NCI-H82 treated with DMSO at 0.1 percent for 48 hours (cell line): ENCODE measurements at regions not wholly inside any gene's neighbourhood (a gene's known extent, or its start where the extent isn't known, plus 50 kb on each side); places are given as distances from the start of the nearest gene placed in this dataset.
"Not testable (repeated sequence)": the region's sequence is repeated elsewhere in the genome, so short reads cannot be mapped to it uniquely, and the experiment has no call there.

Experiments used
- DNase-seq: peaks from one replicate; lab custom pipeline; 2025; ENCODE audit not compliant: unreplicated experiment; lab: John Stamatoyannopoulos, UW

DNA sequence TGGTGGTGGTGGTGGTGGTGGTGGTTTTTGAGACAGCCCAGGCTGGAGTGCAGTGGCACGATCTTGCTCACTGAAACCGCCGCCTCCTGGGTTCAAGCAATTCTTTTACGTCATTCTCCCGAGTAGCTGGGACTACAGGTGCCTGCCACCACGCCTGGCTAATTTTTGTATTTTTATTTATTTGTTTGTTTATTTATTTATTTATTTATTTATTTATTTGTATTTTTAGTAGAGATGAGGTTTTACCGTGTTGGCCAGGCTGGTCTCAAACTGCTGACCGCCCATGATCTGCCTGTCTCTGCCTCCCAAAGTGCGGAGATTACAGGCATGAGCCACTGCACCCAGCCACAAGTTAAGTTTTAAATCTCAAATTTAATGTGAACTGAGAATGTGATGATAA is 126.5 kb downstream of the PCDH18 start:
- DNase-seq, result not testable (repeated sequence)

DNA sequence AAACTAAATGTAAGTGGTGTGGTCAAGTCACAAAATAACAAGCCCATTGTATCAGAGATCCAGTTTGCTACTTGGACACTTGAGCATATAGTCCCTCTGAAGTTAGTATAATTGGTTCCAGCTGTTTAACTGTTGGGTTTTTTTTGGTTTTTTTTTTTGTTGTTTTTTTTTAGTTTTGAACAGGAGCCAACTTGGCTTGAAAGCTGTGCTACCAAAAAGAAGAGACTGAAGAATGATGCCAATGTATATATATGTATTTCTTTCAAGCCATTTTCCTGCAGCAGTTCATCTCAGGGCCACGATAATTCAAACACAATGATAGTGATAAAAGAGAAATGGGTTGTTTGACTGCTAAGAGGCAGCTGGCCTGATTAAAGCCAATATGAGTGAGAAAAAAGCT is 138.3 kb downstream of the PCDH18 start:
- no peak for DNase-seq

DNA sequence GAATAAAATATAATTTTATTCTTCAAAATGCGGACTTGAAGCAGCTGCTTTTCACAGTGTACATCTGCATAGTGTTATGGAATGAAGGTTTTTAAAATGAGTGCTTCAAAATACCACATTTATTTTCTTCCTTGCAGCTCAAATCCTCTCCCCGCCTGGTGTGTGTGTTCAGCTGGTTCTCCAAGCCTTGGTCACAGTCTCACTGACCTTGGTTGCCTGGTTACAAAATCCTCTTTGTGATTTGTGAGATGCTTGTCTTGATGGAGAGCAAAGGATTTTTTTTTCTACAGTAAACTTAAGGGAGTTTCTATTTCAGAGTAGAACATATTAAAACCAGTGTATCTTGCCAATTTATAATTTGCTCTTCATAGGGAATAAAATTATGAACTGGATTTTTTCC is 139.2 kb downstream of the PCDH18 start:
- DNase-seq, result peak; percentile 26

DNA sequence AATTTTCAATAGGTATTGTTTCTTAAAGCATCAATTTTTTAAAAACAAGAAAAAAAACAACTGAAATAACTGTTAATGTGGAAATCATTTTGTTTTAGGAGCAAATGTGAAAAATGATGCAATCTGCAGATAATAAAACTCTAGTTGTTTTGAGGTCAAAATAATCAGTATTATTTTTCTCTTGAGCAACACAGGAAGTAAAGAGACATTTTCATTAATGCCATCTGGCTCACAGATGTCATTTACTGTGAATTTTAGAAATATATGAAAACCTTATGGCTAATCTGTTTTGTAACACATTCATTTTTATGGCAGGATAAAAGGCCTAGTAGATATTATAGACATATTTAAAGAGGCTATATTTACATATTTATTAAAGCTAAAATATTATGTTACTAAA is 141.6 kb downstream of the PCDH18 start:
- DNase-seq, result no peak

DNA sequence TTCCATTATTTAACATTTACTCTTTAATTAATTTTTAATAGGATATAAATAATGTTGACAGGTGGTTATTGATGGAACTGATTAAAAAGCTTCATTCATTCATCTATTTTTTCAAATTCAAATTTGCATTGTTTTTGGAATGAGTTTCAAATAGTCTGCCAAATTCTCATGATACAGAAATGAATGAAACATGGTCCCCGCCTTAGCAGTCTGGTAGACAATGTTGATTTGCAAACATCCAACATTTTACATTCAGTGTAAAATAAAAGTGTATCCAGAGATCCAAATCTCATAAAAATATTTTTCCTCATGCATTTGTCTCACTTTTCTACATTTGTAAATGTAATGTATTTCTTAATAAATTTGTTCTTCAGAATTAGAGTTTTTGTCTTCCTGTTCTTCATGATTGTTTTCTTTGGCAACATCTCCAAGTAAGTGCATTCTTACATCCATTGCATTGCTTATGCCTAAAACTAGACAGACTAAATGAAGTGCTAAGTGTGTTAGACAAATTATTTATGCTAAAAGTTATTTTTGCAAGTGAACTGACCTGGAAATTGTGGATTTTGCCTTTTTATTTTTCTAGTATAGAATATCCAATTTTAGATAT is 142.3 kb downstream of the PCDH18 start:
- no peak for DNase-seq

DNA sequence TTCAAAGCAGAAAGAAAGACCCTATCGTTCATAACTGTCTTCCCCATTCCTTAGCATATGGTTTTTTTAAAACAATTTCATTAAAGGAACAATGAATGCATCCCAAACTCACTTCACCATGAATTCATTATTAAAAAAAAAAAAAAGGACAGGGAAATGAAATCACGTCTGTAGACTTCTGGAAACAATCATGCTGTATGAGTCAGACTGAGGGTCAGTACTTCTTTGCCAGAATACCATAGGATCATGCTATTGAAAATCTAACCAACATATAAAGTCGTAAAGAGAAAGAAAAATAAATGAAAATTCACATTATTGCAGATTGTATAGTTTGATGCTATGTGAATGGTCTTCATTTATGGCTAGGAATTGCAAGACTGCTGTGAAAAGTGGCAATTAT is 144.4 kb downstream of the PCDH18 start:
- no peak for DNase-seq

DNA sequence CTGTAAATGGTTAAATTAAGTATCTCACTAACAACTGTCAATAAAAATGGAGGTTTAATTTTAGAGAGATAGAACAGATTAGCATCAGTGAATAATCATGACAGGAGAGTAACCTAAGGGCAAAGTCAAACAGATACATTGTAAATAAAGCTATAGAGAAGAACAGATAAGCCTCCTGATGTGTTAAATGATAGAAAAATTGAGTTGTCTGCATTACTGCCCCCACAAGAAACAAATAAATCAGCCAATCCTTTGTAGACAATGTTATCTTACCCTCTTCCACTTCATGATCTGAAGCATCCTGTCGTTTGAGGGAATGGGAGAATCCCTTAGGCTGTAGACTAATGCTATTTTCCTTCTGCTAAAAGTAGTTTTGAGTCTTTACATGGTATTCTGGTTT is 147.8 kb downstream of the PCDH18 start:
- DNase-seq, result no peak

DNA sequence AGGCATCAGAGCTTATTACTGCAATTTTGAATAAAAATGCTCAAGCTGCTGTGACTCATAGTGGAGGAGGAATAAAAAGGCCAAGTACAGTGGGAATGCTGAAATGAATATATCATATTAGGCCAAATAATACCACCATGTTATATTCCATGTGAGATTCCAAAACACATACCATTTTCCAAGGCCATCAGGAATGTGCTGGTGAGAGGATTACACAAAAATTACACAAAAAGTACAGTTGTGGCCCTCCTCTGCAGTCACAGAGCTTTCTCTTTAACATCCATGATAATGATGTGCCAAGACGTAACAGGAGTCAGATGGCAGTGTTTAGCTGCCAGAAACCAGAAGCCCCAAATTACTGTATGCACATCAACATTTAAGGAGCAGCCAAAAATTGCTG is 153.5 kb downstream of the PCDH18 start:
- no peak for DNase-seq

DNA sequence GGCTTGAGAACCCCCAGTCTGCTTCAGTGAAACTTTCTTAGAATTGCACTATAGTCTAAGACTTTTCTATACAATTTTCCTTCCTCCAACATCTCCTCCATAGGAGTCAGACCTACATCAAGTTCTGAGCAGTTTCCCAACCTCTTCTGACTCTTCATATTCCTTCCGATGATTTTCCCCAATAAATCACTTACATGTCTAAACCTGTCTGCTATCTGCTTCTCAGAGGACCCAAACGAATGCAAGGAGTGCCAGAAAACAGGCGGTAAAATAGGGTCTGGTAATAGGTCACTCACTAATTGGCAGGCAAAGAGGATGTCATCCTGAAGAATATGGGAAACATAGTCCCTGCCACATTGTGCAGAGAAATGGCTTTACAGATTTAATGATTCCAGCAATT is 153.9 kb downstream of the PCDH18 start:
- no peak for DNase-seq

DNA sequence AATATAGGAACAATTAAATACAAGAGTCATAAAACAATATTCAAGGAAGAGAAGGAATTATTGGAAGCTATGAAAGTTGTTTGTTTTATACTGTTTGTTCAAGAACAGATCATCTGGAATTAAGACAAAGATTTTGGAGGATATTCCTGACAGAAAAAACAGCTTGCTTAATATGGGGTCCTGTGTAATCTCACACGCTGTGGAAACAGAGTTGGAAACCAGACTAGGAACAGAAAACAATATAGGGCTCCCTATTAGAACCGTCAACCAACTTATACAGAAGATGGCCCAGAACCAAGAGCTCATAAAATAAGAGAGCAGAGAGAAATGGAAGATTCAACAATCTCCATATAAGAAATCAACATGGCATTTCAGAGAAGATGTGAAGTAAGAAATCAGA is 156.0 kb downstream of the PCDH18 start:
- DNase-seq, result no peak

DNA sequence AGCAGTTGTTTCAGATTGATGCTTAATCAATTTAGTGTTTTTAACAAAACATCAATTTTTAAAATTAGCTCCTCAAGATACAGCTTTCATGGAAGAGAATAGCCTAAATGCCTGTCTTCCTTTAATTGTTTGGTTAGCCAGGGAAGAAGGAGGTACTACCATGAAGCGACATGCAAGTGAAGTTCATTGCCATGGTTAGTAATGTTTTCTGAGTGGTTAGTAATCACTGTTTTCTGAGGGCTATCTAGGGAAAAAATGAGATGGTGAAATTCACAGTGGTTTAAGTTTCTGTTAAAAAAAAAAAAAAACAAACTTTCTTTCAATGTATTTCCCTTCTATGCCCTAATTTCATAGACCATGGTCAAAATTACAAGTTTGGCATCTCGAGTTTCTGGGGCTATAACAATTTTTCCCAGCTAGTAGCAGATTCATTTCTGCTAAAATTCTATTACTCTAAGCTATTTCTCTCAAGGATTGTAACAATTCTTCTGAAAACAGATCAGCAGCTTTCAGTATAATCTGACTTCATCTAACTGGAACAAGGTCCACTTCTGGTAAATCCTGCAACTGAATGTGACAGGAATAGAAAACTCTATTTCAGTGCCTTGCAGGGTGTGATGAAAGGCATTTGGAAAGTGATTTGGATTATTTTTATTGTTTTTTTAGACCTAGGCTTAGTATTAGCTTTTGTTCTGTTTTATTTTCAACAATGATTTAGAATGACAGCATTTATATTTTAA is 157.0 kb downstream of the PCDH18 start:
- DNase-seq, result no peak

DNA sequence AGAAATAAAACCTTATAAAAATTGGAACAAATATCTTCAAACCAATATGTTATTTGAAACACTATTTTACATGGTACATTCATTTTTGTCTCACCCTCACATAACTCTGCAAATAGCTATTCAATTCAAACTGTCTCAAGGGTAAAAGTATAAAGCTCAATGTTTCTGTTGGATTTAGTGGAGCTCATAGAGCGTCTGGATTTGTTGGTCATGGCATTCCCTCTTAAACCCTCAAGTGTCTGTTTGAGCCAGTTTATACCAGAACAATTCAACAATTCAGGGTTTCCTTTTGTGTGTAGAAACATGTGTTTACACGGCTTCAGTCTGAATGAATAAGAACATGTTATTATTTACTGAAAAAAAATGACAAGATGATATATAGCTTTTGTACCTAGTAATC is 161.6 kb downstream of the PCDH18 start:
- DNase-seq, result no peak

DNA sequence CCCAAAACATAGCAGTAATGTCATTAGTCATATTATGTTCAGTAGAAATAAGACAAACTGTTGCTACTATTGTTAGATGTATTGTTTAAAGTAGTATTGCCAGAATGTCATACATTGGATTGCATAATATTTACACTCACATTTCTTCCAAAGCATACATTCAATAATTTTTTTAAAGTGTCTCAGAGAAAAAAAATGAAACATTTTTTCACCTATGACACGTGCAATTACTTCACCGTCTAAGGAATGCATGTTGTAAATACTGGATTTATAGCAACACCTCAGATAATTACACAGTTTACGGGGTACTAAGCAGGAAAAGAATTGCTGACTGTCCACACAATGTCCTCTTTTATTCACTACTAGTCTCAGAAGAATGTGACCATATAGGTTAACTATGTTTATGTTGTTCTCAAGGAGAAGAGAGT is 162.1 kb downstream of the PCDH18 start:
- no peak for DNase-seq

DNA sequence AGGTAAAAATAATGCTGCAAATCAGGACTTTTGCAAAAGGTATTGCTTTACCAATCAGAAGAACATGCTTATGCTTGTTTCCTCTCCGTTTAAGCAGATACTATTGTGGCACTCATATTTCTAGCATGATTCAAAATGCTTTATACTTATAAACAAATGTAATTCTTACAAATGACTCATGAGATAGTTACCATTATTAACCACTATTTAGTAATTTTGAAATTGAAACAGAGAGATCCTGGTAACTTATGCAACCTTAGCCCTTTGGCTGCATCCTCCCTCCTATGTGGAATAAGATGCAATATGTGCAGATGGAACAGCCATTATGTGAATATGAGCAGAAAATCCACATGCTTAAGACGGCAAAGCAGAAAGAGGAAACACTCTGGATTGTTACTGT is 164.7 kb downstream of the PCDH18 start:
- no peak for DNase-seq

DNA sequence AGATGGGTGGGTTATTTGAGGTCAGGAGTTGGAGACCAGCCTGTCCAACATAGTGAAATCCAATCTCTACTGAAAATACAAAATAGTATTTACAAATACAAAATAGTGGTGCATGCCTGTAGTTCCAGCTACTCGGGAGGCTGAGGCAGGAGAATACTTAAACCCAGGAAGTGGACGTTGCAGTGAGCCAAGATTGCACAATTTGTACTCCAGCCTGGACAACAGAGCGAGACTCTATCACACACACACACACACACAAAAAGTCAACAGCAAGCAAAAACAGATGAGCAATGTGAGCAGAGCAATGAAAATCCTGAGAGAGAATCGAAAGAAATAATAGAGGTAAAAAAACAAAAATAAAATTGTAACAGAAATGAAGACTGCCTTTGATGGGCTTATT is 168.8 kb downstream of the PCDH18 start:
- no peak for DNase-seq

DNA sequence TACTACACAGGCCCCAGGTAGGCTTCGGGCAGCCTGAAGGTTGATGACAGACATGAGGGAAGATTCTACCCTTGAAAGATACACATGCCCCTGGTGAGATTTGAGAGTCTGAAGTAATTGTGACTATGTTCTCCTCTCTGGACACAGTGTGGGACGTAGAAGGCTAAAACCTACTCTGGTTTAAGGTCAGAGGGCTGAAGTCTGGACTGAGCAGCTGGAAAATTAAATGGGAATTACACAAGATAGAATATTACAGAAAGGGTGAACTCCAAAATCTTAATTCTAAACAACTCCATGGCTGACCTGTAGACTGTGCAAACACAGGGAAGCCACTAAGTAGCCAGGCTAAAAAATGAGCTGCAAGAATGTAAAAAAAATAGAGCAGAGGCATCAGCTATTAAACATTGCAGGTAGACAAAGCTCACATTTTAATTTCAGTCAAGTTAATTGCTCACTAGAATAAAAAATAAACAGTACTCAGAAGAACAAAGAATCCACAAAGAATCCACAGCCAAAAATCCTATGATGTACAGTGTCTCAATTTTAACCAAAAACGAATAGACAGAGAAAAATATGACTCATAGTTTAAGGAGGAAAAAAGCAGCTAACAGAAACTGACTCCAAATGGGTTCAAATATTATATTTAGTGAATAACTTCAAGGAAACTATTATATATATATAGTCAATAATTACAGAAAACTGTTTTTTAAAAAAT is 170.4 kb downstream of the PCDH18 start:
- no peak for DNase-seq

DNA sequence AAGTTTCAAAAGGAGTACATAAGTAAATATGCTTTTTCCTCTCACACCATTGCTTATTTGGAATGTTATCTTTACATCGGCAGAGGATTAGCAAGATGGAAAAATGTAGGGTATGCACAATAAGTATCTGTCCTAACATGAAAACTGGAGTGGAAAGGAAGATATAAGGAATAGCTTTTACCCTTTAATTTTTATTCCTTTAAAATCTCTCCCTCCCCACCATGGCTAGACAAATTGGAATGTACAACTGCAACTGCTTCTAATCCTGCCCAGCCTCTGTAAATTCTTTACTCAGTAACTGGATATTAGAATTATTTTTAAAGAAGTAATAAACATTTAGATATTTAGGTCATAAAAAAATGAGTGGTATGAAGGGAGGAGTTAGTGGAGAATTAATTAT is 171.5 kb downstream of the PCDH18 start:
- no peak for DNase-seq

DNA sequence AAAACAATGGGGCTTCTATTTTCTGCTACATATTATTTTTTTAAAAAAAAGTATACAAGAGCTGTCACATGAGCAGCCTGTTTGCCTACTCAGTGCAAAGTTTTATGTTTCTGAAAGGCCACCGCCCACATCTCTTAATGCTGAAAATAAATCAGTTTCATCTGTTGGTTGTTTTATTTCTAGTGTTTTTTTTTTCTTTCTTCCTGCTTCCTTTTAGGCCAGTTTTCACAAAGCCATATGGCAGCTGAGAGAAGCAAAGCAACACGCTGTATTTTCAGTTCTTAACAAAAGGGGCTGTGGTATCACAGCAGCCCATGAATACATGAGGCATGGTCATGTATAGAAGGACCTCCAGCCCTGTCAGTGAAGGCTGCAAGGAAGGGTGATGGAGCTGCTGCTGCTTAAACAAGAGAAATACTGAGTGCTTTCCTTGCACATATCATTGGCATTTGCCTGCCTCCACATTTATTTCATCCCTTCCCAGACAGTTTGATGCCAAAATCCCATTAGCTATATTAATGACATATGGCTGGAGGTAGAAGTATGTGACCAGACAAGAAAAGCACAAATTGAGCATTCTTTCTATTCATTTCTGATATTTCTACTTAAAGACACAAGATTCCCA is 172.5 kb downstream of the PCDH18 start:
- DNase-seq, result peak; percentile 17

DNA sequence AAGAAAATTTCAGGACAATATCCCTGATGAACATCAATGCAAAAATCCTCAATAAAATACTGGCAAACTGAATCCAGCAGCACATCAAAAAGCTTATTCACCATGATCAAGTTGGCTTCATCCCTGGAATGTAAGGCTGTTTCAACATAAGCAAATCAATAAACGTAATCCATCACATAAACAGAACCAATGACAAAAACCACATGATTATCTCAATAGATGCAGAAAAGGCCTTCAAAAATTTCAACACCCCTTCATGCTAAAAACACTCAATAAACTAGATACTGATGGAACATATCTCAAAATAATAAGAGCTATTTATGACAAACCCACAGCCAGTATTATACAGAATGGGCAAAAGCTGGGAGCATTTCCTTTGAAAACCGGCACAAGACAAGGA is 177.7 kb downstream of the PCDH18 start:
- not testable (repeated sequence) for DNase-seq

DNA sequence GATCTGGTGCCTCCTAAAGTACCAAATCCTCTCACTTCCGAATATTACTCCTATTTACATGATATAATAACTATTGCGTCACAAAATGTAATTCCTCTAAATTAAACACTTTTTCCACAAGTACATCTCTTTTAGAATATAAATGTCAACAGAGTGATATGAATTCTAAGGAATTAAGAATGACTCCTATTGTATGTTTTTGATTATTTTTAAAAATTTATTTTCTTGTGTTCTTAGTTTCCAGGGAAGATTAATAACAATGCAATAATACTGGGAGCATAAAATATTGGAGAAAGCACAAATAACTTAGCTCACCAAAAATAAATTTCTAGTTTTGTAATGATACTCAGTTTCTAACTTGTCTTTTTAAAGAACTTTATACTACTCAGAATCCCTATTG is 184.9 kb downstream of the PCDH18 start:
- DNase-seq, result no peak

DNA sequence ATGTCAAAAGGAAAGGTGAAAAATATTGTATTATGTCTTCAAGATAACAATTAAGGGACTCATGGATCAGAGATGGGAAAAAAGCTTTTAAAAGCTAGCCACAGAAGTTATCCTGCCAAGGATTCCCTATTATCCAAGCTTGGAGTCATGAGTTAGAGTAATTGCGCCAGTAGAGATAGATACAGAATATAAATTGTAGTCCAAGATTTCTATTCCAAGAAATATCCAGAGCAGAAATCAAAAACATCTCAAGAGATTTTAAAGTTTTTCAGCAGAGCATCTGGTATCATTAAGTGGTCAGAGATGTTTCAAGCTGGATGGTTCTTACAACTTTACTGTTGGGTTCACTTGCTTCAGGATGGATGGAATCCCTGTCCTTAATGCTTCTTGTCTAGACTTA is 186.7 kb downstream of the PCDH18 start:
- no peak for DNase-seq

DNA sequence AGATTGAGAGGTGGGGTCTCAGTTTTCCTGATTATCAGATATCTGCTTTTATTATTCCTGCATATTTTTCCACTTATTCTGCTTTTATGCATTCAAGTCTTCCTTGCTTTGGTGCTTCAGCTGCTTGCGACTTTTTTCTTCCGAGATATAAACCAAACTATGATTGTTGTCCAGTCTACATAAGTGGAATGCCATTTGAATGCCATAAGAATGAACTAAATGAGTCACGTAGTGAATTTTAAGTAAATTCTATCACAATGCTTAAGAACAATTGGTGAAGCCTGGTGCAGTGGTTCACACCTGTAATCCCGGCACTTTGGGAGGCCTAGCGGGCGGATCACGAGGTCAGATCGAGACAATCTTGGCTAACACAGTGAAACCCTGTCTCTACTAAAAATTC is 189.1 kb downstream of the PCDH18 start:
- DNase-seq, result no peak
